ENCODE measurements at regions not wholly inside any gene's neighbourhood (a gene's known extent, or its start where the extent isn't known, plus 50 kb on each side); places are given as distances from the start of the nearest gene placed in this dataset.

GRCh38 chr5:72572236-72572765 lies 65.1 kb upstream of the ZNF366 start:
- no peak overlapping the region for H3K27ac ChIP-seq
- H3K4me1 ChIP-seq, result no peaks in the 10 kb centered on the region
- no peak for DNase-seq (ENCODE audit: low spot score in 2 of 2)
- H3K36me3 ChIP-seq, result no peaks in the 10 kb centered on the region
- 78% methylated on average over 4 of the region's 4 CpGs for WGBS
- no peaks in the 10 kb centered on the region for H3K9me3 ChIP-seq
- no peak for TF ChIP-seq POLR2AphosphoS5 (IDR thresholded peaks at IDR 0.05)
- TF ChIP-seq EP300 (IDR thresholded peaks at IDR 0.05), result no peak
- no peak overlapping the region for H3K4me3 ChIP-seq
- H3K27me3 ChIP-seq, result no peaks in the 10 kb centered on the region

DNA sequence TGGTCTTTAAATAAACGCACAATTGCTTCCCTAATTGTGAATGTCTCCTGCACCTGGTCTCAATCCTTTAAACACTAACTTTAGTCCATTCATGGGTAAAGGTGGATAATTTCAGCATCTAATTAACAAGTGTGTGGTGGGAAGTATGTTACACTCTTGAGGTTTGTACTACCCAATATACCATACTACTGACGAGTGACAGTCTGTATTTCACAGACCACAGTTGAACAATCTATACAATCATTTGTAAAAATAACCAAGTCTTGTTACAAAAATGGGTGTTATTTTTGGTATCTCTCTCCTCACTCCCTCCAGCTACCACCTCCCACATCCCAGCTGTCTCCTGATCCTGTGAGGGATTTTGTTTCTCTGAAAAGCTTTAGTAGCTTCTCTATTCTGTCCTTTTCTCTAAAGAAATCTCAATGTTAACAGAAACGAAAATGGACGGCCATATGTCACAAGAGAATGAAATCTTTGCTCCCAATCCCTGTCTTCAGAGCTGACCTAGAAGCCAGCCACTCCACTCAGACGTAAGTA lies 62.3 kb upstream of the ZNF366 start:
- no peaks in the 10 kb centered on the region for H3K9me3 ChIP-seq
- WGBS, result 95% methylated on average over 5 of the region's 5 CpGs
- no peaks in the 10 kb centered on the region for H3K4me1 ChIP-seq
- no peaks in the 10 kb centered on the region for H3K36me3 ChIP-seq
- no peak overlapping the region for H3K4me3 ChIP-seq
- DNase-seq (ENCODE audit: low spot score in 2 of 2), result no peak
- H3K27me3 ChIP-seq, result no peaks in the 10 kb centered on the region
- H3K27ac ChIP-seq, result no peak overlapping the region
- TF ChIP-seq POLR2A (IDR thresholded peaks at IDR 0.05), result no peak
- TF ChIP-seq EP300 (IDR thresholded peaks at IDR 0.05), result no peak
- no peak for TF ChIP-seq CTCF (IDR thresholded peaks at IDR 0.05)
- TF ChIP-seq POLR2AphosphoS5 (IDR thresholded peaks at IDR 0.05), result no peak

DNA sequence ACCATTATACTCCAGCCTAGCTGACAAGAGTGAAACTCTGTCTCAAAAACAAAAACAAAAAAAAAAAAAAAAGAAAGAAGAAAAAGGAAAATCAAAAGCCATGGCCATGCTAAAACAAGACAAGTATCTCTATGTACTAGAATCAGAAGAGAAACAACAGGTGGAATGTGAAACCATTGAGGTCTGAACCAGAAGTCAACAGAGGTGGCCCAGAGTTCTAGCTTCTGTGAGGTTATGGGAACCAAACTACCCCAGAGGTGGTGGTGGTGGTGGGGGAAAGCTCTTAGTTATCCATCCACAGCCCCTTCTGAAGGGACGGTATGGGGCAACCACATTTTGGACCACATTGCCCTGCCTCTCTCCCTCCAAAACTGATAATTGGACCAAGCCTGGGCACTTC lies 59.5 kb upstream of the ZNF366 start:
- Histone ChIP-seq H3K9me3 (no peaks in the 10 kb centered on the region), H3K27ac (no peak overlapping the region), H3K36me3 (no peaks in the 10 kb centered on the region), H3K4me1 (no peaks in the 10 kb centered on the region), H3K27me3 (no peaks in the 10 kb centered on the region), H3K4me3 (no peak overlapping the region)
- DNase-seq (ENCODE audit: low spot score in 2 of 2), result no peak
- 92% methylated on average over 1 of the region's 1 CpG for WGBS
- TF ChIP-seq CTCF (IDR thresholded peaks at IDR 0.05) (no peak), POLR2AphosphoS5 (IDR thresholded peaks at IDR 0.05) (no peak), POLR2A (IDR thresholded peaks at IDR 0.05) (no peak), EP300 (IDR thresholded peaks at IDR 0.05) (no peak)

DNA sequence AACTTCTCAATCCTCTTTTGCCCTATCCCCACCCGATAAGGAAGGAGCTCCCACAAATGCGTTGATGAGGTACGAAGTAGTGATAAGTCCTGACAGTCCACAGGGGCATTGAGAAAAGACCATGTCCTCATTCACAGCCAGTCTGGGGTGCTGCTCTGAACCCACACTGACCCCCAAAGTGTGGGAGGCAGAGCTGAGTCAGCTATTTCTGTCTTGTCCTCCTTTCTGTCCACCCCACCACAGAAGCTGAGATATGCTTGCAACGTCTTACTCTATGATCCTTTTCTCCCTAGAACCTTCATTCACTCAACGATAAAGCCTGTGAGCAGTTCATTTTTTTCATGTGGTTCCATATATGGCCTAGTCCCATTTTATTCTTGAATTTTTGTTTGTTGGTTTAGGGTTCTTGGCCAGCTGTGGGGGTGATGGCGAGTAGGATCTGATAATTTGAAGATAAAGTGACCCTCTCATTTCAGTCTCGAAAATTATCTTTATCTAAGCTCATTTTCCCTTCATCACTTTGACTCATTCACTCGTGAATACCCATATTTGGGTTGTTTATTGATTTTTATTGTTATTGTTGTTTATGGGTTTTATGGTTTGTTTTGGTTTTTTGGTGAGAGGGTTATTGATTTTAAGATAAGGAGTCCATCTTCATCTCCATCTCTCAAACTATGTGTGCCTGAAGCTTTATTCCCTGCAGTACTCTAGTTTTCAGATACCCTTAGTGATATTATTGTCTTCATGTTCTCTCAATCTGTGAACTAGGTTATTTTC lies 58.5 kb upstream of the ZNF366 start:
- no peak overlapping the region for H3K4me3 ChIP-seq
- H3K36me3 ChIP-seq, result no peaks in the 10 kb centered on the region
- H3K27me3 ChIP-seq, result no peaks in the 10 kb centered on the region
- TF ChIP-seq POLR2AphosphoS5 (IDR thresholded peaks at IDR 0.05) (no peak), EP300 (IDR thresholded peaks at IDR 0.05) (no peak), POLR2A (IDR thresholded peaks at IDR 0.05) (no peak)
- no peaks in the 10 kb centered on the region for H3K4me1 ChIP-seq
- H3K27ac ChIP-seq, result no peak overlapping the region
- WGBS, result 90% methylated on average over 8 of the region's 8 CpGs
- H3K9me3 ChIP-seq, result no peaks in the 10 kb centered on the region
- DNase-seq (ENCODE audit: low spot score in 2 of 2), result no peak

DNA sequence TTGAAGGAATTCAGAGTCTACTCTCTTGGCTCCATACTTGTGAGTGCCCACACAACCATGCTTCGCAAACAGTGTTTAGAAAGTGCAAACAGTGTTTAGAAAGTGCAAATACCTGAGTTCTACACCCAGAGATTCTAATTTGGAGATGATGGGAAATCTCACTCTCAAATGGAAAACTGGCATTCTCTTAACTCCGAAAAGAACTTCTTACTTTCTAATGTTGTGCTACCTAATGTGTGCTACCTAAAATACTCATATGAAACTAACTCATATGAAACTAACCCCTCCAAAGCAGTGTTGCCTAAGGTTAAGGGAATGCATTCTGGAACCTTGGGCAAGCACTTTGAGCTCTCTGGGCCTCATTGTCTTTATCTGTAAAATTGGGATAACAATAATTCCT lies 55.5 kb upstream of the ZNF366 start:
- DNase-seq (ENCODE audit: low spot score in 2 of 2), result no peak
- WGBS, result 89% methylated on average over 2 of the region's 2 CpGs
- TF ChIP-seq POLR2AphosphoS5 (IDR thresholded peaks at IDR 0.05) (no peak), EP300 (IDR thresholded peaks at IDR 0.05) (no peak), CTCF (IDR thresholded peaks at IDR 0.05) (no peak)
- no peaks in the 10 kb centered on the region for H3K9me3 ChIP-seq
- no peak overlapping the region for H3K27ac ChIP-seq
- peaks cover 8% of the 10 kb centered on the region for H3K4me1 ChIP-seq
- no peaks in the 10 kb centered on the region for H3K27me3 ChIP-seq
- no peak overlapping the region for H3K4me3 ChIP-seq
- H3K36me3 ChIP-seq, result no peaks in the 10 kb centered on the region

DNA sequence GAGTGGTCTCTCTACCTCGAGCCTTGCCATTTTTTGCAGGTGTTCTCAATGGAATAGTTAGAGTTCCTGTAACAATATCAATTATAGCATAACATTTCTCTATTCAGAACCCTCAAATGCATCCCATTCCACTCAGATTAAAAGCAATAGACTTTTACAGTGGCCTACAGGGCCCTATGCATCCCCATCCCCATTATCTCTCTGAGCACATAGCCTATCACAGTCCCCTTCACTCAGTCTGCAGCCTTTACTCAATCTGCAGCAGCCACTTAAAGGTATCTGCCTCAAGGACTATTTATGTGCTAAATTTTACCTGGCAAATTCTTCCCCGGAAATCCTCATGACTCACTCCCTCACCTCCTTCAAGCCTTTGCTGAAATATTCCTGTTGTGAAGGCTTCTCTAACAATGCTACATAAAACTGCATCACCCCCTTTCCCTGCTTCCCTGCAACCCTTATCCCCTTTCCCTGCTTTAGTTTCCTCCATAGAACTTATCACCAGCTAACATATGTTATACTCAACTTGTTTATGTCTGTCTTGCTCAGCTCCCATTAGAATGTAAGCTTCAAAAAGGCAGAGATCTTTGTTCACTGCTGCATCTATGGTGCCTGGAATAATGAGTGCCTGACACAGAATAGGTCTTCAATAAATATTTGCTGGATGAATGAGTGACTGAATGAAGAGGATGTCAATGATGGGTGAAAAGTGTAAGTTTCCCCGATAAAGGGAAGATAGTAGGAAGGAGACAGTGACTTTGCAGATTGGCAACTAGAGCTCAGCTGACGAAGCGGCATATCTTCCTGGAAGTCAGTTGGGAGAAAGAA lies 54.1 kb upstream of the ZNF366 start:
- H3K4me1 ChIP-seq, result peaks cover 21% of the 10 kb centered on the region
- H3K27ac ChIP-seq, result no peak overlapping the region
- 79% methylated on average over 5 of the region's 5 CpGs for WGBS
- H3K27me3 ChIP-seq, result no peaks in the 10 kb centered on the region
- no peak overlapping the region for H3K4me3 ChIP-seq
- no peak for DNase-seq (ENCODE audit: low spot score in 2 of 2)
- no peaks in the 10 kb centered on the region for H3K36me3 ChIP-seq
- no peaks in the 10 kb centered on the region for H3K9me3 ChIP-seq
- TF ChIP-seq POLR2AphosphoS5 (IDR thresholded peaks at IDR 0.05) (no peak), POLR2A (IDR thresholded peaks at IDR 0.05) (no peak), EP300 (IDR thresholded peaks at IDR 0.05) (no peak), CTCF (IDR thresholded peaks at IDR 0.05) (no peak)

All from suprapubic skin (tissue), 4 donors.